Caco-2 (cell line): ENCODE measurements at regions not wholly inside any gene's neighbourhood (a gene's known extent, or its start where the extent isn't known, plus 50 kb on each side); places are given as distances from the start of the nearest gene placed in this dataset.

ENCODE experiments used
- BruUV-seq: library from RNA; stranded (reverse); fragments of 400-500 nt; replicated peaks from 2 replicates; lab custom pipeline; 2021; lab: Mats Ljungman, UMichigan
- CTCF ChIA-PET: fragments of 300-600 bp; sonication (Branson Sonifier 250); formaldehyde crosslinking; loops from one replicate; lab custom pipeline; 2022; ENCODE audit warnings: antibody characterized with exemption; lab: Charles Lee
- POLR2A ChIA-PET: fragments of 300-600 bp; sonication (Branson Sonifier 250); formaldehyde crosslinking; loops from one replicate; lab custom pipeline; 2022; ENCODE audit warnings: antibody characterized with exemption; lab: Charles Lee
- DNase-seq, 2 experiments: peaks; one replicate each; pipeline versions ENCODE4 v3.0.0 to v3.0.0-alpha.2; 2020 to 2022
- H3K27me3 ChIP-seq: replicated peaks from 2 replicates; pipeline ENCODE4 v1.6.0; 2011; ENCODE audit warnings: low read length; ENCODE audit not compliant: control insufficient read depth, insufficient read depth
- H3K36me3 ChIP-seq: 2 replicates; pipeline ENCODE4 v1.5.1; 2011; ENCODE audit warnings: low read length; ENCODE audit not compliant: control insufficient read depth, insufficient read depth
- H3K4me1 ChIP-seq: fragments of 250-450 bp; sonication (Bioruptor Pico); 2 replicates; pipeline ENCODE4 v1.5.1; 2020; ENCODE audit warnings: mild to moderate bottlenecking
- H3K4me3 ChIP-seq: 2 replicates; pipeline ENCODE4 v1.5.1; 2011; ENCODE audit warnings: low read depth, mild to moderate bottlenecking, control low read depth, low read length
- H3K9me3 ChIP-seq: fragments of 250-450 bp; sonication (Bioruptor Pico); 2 replicates; pipeline ENCODE4 v1.5.1; 2020; ENCODE audit warnings: mild to moderate bottlenecking, moderate library complexity
- H3K27ac Mint-ChIP-seq: one replicate; pipeline ENCODE4 v1.8.0; 2022; ENCODE audit warnings: mixed read lengths; ENCODE audit not compliant: unreplicated experiment
- H3K27me3 Mint-ChIP-seq: one replicate; pipeline ENCODE4 v1.8.0; 2022; ENCODE audit warnings: mixed read lengths; ENCODE audit not compliant: insufficient read depth, unreplicated experiment
- H3K36me3 Mint-ChIP-seq: one replicate; pipeline ENCODE4 v1.8.0; 2022; ENCODE audit warnings: mild to moderate bottlenecking, mixed read lengths; ENCODE audit not compliant: insufficient read depth, unreplicated experiment
- H3K4me1 Mint-ChIP-seq: one replicate; pipeline ENCODE4 v1.8.0; 2022; ENCODE audit warnings: low read depth, mixed read lengths; ENCODE audit not compliant: unreplicated experiment
- H3K4me3 Mint-ChIP-seq: one replicate; pipeline ENCODE4 v1.8.0; 2022; ENCODE audit warnings: mild to moderate bottlenecking, moderate library complexity, mixed read lengths; ENCODE audit not compliant: unreplicated experiment
- H3K9me3 Mint-ChIP-seq: one replicate; pipeline ENCODE4 v1.8.0; 2022; ENCODE audit warnings: mixed read lengths; ENCODE audit not compliant: unreplicated experiment
- intact Hi-C: fragments of 100-400 bp; cut with micrococcal nuclease; formaldehyde crosslinking; loops from one replicate; pipeline ENCODE4 v1.10.0; 2022; ENCODE audit not compliant: unreplicated experiment
- TF ChIP-seq, protein P1 (sequence below), 2 experiments: fragments of 200-600 bp in 1 of 2; IDR thresholded peaks; 1 replicate in 1 of 2; 2 replicates in 1 of 2; pipeline versions ENCODE4 v1.5.1 to v1.8.0; 2011 to 2022; ENCODE audit warnings: antibody characterized with exemption in 1 of 2, control low read depth in 1 of 2, inconsistent platforms in 1 of 2, low read depth in 1 of 2, low read length in 1 of 2, mild to moderate bottlenecking in 1 of 2, moderate library complexity in 1 of 2; ENCODE audit not compliant: insufficient read depth in 1 of 2, severe bottlenecking in 1 of 2, unreplicated experiment in 1 of 2

DNA sequence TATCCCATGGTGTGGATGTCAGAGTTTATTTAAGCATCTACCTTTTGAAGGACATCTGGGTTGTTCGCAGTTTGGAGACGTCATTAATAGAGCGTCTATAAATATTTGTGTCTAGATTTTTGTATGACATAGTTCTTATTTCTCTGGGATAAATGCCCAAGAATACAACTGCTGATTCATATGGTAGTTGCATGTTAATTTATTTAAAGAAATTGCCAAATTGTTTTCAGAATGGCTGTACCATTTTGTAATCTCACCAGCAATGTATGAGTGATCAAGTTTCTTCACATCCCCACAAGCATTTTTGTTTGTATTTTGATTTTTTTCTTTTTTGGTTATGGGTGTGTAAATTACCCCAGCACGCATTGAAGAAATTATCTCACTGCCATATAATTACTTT, 656.9 kb downstream of the NTRK3 start:
- intact Hi-C loops = loop anchor here (10.0 kb wide), 2 partner anchors 255 to 975 kb away; no protein-coding TSS in a partner anchor
- H3K4me1 Mint-ChIP-seq = peaks cover 7% of the 10 kb centered on the region
- CTCF ChIA-PET = no interaction called here
- no peaks in the 10 kb centered on the region for H3K36me3 Mint-ChIP-seq
- H3K9me3 ChIP-seq = no peaks in the 10 kb centered on the region
- H3K4me3 ChIP-seq = no peak overlapping the region
- DNase-seq = no peak
- H3K9me3 Mint-ChIP-seq = no peaks in the 10 kb centered on the region
- no peaks in the 10 kb centered on the region for H3K27me3 ChIP-seq
- POLR2A ChIA-PET = no interaction called here
- no peak overlapping the region for H3K4me3 Mint-ChIP-seq
- TF ChIP-seq, protein P1, sequence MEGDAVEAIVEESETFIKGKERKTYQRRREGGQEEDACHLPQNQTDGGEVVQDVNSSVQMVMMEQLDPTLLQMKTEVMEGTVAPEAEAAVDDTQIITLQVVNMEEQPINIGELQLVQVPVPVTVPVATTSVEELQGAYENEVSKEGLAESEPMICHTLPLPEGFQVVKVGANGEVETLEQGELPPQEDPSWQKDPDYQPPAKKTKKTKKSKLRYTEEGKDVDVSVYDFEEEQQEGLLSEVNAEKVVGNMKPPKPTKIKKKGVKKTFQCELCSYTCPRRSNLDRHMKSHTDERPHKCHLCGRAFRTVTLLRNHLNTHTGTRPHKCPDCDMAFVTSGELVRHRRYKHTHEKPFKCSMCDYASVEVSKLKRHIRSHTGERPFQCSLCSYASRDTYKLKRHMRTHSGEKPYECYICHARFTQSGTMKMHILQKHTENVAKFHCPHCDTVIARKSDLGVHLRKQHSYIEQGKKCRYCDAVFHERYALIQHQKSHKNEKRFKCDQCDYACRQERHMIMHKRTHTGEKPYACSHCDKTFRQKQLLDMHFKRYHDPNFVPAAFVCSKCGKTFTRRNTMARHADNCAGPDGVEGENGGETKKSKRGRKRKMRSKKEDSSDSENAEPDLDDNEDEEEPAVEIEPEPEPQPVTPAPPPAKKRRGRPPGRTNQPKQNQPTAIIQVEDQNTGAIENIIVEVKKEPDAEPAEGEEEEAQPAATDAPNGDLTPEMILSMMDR (IDR thresholded peaks at IDR 0.05; ENCODE audit: insufficient read depth in 1 of 2, low read depth in 1 of 2, low read length in 1 of 2, severe bottlenecking in 1 of 2, unreplicated experiment in 1 of 2) = no peak
- BruUV-seq = no TSS peak
- no peaks in the 10 kb centered on the region for H3K27me3 Mint-ChIP-seq
- no peaks in the 10 kb centered on the region for H3K36me3 ChIP-seq
- H3K27ac Mint-ChIP-seq = no peak overlapping the region
- no peaks in the 10 kb centered on the region for H3K4me1 ChIP-seq

DNA sequence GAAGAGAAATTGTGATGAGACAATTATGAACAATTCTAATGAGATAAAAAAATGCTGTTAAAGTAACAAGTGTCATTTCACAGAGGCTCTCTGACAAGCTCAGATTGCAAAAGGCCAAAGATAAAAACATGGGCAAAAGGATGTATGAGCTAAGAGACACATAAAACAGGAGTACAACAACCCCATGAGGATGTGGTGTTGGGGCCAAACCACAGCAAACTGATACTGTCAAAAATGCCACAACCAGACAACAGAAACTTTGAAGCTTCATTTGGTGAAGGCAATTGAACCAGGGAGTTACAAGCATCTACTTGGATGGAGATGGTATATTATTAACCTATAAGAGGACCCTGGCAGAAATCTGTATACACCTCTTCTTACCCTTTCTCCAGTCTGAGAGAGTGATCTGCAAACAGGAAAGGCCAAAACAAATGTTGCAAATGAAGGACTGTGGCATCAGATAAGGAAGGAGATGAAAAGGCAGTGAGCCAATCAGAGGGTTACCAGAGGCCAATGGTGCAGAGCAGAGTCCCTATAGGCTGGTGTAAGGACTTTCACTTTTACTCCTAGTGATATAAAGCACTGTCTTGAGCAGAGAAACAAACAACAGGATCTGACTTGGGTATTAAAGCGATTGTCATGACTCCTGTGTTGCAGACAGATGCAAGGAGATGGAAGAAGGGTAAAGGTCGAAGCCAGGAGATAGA, 659.0 kb downstream of the NTRK3 start:
- ChIA-PET CTCF (no interaction called here), POLR2A (no interaction called here)
- BruUV-seq = no TSS peak
- DNase-seq = no peak
- Mint-ChIP-seq H3K4me1 (peaks cover 7% of the 10 kb centered on the region), H3K36me3 (no peaks in the 10 kb centered on the region), H3K27me3 (no peaks in the 10 kb centered on the region), H3K27ac (no peak overlapping the region), H3K9me3 (no peaks in the 10 kb centered on the region), H3K4me3 (no peak overlapping the region)
- Histone ChIP-seq H3K27me3 (no peaks in the 10 kb centered on the region), H3K4me3 (no peak overlapping the region), H3K4me1 (no peaks in the 10 kb centered on the region), H3K9me3 (no peaks in the 10 kb centered on the region), H3K36me3 (no peaks in the 10 kb centered on the region)
- intact Hi-C loops = no loop called here
- TF ChIP-seq, protein P1 (IDR thresholded peaks at IDR 0.05; ENCODE audit: insufficient read depth in 1 of 2, low read depth in 1 of 2, low read length in 1 of 2, severe bottlenecking in 1 of 2, unreplicated experiment in 1 of 2) = no peak

DNA sequence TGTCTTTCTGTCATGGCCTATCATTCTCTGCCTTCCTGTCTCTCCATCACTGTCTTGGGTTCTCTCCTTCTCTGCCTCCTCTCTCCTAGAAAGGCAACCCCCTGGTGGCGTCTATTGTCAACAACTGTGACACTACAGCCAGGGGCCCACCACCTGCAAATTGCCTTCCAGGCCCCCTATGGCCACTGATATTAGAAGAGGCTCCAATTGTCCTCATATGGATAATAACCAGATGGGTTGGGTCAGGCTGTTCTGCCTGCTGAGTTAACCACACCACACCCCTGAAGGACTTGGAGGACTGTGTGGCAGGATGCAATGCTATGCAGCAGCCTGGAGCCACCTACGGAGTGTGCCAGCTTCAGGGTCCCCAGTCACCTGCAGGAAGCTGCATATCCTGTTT, 665.0 kb downstream of the NTRK3 start:
- Histone ChIP-seq H3K27me3 (no peaks in the 10 kb centered on the region), H3K4me3 (no peak overlapping the region), H3K9me3 (no peaks in the 10 kb centered on the region), H3K36me3 (no peaks in the 10 kb centered on the region), H3K4me1 (no peaks in the 10 kb centered on the region)
- no peaks in the 10 kb centered on the region for H3K27me3 Mint-ChIP-seq
- BruUV-seq = no TSS peak
- H3K36me3 Mint-ChIP-seq = no peaks in the 10 kb centered on the region
- intact Hi-C loops = no loop called here
- ChIA-PET POLR2A (no interaction called here), CTCF (no interaction called here)
- no peak for DNase-seq
- H3K27ac Mint-ChIP-seq = no peak overlapping the region
- H3K9me3 Mint-ChIP-seq = no peaks in the 10 kb centered on the region
- H3K4me3 Mint-ChIP-seq = no peak overlapping the region
- no peaks in the 10 kb centered on the region for H3K4me1 Mint-ChIP-seq
- TF ChIP-seq, protein P1 (IDR thresholded peaks at IDR 0.05; ENCODE audit: insufficient read depth in 1 of 2, low read depth in 1 of 2, low read length in 1 of 2, severe bottlenecking in 1 of 2, unreplicated experiment in 1 of 2) = no peak
